GM23338 (cell line): ENCODE measurements at regions not wholly inside any gene's neighbourhood (a gene's known extent, or its start where the extent isn't known, plus 50 kb on each side); places are given as distances from the start of the nearest gene placed in this dataset.

Experiments used
- ATAC-seq: fragments of 200-7000 bp; cut with Tn5 transposase; 3 replicates; pipeline ENCODE4 v1.9.1; 2020
- DNase-seq: peaks from one replicate; pipeline ENCODE4 v3.0.0-alpha.2; 2015; ENCODE audit warnings: low spot score
- H2AFZ ChIP-seq: fragments of 200-600 bp; sonication (generic); 2 replicates; pipeline ENCODE4 v1.8.0; 2016; ENCODE audit warnings: antibody characterized with exemption, mild to moderate bottlenecking, moderate library complexity
- H3F3A ChIP-seq: fragments of 200-600 bp; sonication (generic); replicated peaks from 2 replicates; pipeline ENCODE4 v1.8.0; 2017; ENCODE audit warnings: antibody characterized with exemption, mixed run types, low read depth
- H3K27ac ChIP-seq: fragments of 200-600 bp; sonication (generic); 2 replicates; pipeline ENCODE4 v1.6.1; 2016; ENCODE audit warnings: low read depth
- H3K27me3 ChIP-seq: fragments of 200-600 bp; sonication (generic); 2 replicates; pipeline ENCODE4 v1.8.0; 2016; ENCODE audit warnings: mild to moderate bottlenecking, mixed run types, moderate library complexity; ENCODE audit not compliant: insufficient read depth
- H3K36me3 ChIP-seq: fragments of 200-600 bp; sonication (generic); 2 replicates; pipeline ENCODE4 v1.8.0; 2016; ENCODE audit warnings: mild to moderate bottlenecking; ENCODE audit not compliant: insufficient read depth
- H3K4me1 ChIP-seq: fragments of 200-600 bp; sonication (generic); 2 replicates; pipeline ENCODE4 v1.8.0; 2016; ENCODE audit warnings: mild to moderate bottlenecking, moderate library complexity; ENCODE audit not compliant: insufficient read depth
- H3K4me2 ChIP-seq: fragments of 200-600 bp; sonication (generic); 2 replicates; pipeline ENCODE4 v1.7.1; 2017; ENCODE audit warnings: mixed run types
- H3K4me3 ChIP-seq: fragments of 200-600 bp; sonication (generic); 2 replicates; pipeline ENCODE4 v1.6.1; 2016; ENCODE audit warnings: mixed run types
- H3K79me2 ChIP-seq: fragments of 200-600 bp; sonication (generic); replicated peaks from 2 replicates; pipeline ENCODE4 v1.8.0; 2017; ENCODE audit warnings: mild to moderate bottlenecking; ENCODE audit not compliant: insufficient read depth
- H3K9me2 ChIP-seq: fragments of 200-600 bp; sonication (generic); 2 replicates; pipeline ENCODE4 v1.8.0; 2017; ENCODE audit not compliant: insufficient read depth
- H4K20me1 ChIP-seq: fragments of 200-600 bp; sonication (generic); replicated peaks from 2 replicates; pipeline ENCODE4 v1.8.0; 2017; ENCODE audit warnings: mild to moderate bottlenecking; ENCODE audit not compliant: insufficient read depth
- H3K27ac Mint-ChIP-seq: 2 replicates; pipeline ENCODE4 v1.8.0; 2020; ENCODE audit warnings: inconsistent platforms, mild to moderate bottlenecking, moderate library complexity, mixed read lengths
- H3K27me3 Mint-ChIP-seq: 3 replicates; pipeline ENCODE4 v1.8.0; 2022; ENCODE audit warnings: low read depth, mild to moderate bottlenecking, moderate library complexity, mixed read lengths, inconsistent platforms; ENCODE audit not compliant: insufficient read depth, poor library complexity
- H3K36me3 Mint-ChIP-seq: 3 replicates; pipeline ENCODE4 v1.8.0; 2021; ENCODE audit warnings: low read depth, mild to moderate bottlenecking, inconsistent platforms, moderate library complexity, mixed read lengths
- H3K4me1 Mint-ChIP-seq: 3 replicates; pipeline ENCODE4 v1.8.0; 2020; ENCODE audit warnings: mild to moderate bottlenecking, inconsistent platforms, mixed read lengths
- H3K4me3 Mint-ChIP-seq: 3 replicates; pipeline ENCODE4 v1.8.0; 2021; ENCODE audit warnings: moderate library complexity, mild to moderate bottlenecking, inconsistent platforms, mixed read lengths
- H3K9me3 Mint-ChIP-seq: 3 replicates; pipeline ENCODE4 v1.8.0; 2020; ENCODE audit warnings: moderate library complexity, mild to moderate bottlenecking, inconsistent platforms, mixed read lengths
- EZH2 ChIP-seq: fragments of 200-600 bp; sonication (generic); IDR thresholded peaks from one replicate; pipeline ENCODE4 v1.8.0; 2017; ENCODE audit warnings: antibody characterized with exemption, mild to moderate bottlenecking, low read depth; ENCODE audit not compliant: unreplicated experiment
- EZH2phosphoT487 ChIP-seq: fragments of 200-600 bp; sonication (generic); IDR thresholded peaks from one replicate; pipeline ENCODE4 v1.8.1; 2018; ENCODE audit warnings: antibody characterized with exemption; ENCODE audit not compliant: unreplicated experiment
- JUNB ChIP-seq: IDR thresholded peaks from one replicate; pipeline ENCODE4 v1.6.1; 2016; ENCODE audit warnings: antibody characterized with exemption; ENCODE audit not compliant: unreplicated experiment
- NANOG ChIP-seq: IDR thresholded peaks from 2 replicates; pipeline ENCODE4 v1.6.1; 2016; ENCODE audit warnings: antibody characterized with exemption, borderline replicate concordance
- POLR2AphosphoS5 ChIP-seq: IDR thresholded peaks from 2 replicates; pipeline ENCODE4 v1.6.1; 2016; ENCODE audit warnings: antibody characterized with exemption, low read depth
- STAT1 ChIP-seq: IDR thresholded peaks from one replicate; pipeline ENCODE4 v1.6.1; 2016; ENCODE audit warnings: antibody characterized with exemption; ENCODE audit not compliant: unreplicated experiment
- ZNF114 ChIP-seq: fragments of 250-450 bp; sonication (Bioruptor Pico); IDR thresholded peaks from 2 replicates; pipeline ENCODE4 v1.5.0; 2020; ENCODE audit warnings: mild to moderate bottlenecking, moderate library complexity
- ZNF331 ChIP-seq: fragments of 250-450 bp; sonication (Bioruptor Pico); IDR thresholded peaks from 2 replicates; pipeline ENCODE4 v1.5.0; 2020; ENCODE audit warnings: low read depth, mild to moderate bottlenecking, moderate library complexity
- TF ChIP-seq, protein P1 (sequence below): IDR thresholded peaks from 2 replicates; pipeline ENCODE4 v1.6.1; 2016; ENCODE audit warnings: antibody characterized with exemption
- TF ChIP-seq, protein P2 (sequence below), 2 experiments: fragments of 200-600 bp in 1 of 2; sonication (generic) in 1 of 2; conservative IDR thresholded peaks; 2 replicates each; pipeline versions ENCODE4 v1.5.1 to v1.6.1; 2016 to 2017; ENCODE audit warnings: antibody characterized with exemption in 2 of 2, low read depth in 2 of 2, mild to moderate bottlenecking in 2 of 2, moderate library complexity in 1 of 2
- TF ChIP-seq, protein P3 (sequence below): fragments of 250-450 bp; sonication (Bioruptor Pico); IDR thresholded peaks from 2 replicates; pipeline ENCODE4 v1.5.0; 2020; ENCODE audit warnings: mild to moderate bottlenecking, moderate library complexity

DNA sequence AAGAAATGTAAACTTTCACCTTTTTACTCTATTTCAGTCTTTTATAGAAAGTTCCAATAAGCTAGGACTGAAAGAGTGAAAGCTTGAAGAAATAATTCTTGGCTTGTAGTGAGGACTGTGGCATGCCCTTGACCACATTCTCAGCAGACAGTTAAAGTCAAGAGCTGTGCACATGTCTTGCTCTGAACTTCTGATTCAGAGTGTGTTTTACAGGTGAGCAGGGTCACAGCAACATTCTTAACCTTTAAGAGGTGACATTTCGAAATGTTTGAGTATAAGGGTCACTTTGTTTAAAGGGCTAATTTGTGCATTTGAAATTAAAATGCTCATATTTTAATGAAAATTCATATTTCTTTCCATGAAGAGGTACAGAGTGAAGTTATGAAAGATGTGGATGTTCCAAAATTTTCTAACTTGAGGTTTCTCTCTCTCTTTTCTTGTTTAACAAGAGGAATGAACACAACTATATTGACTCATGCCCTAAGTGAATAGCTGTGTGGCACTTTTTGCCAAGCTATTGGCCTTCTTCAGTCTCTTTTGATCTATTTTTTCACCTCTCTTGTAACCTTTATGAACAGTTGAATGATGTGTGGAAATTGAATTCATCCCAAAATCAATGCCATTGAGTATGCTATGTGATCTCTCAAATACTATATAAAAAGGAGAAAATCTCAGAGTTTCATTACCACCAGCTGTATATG is 918.1 kb downstream of the ADGRL2 start:
- Histone ChIP-seq H3K9me2 (peaks cover 5% of the 10 kb centered on the region), H3F3A (no peaks in the 10 kb centered on the region), H3K36me3 (no peaks in the 10 kb centered on the region), H3K4me3 (no peak overlapping the region), H3K4me2 (no peak overlapping the region), H3K27ac (no peak overlapping the region), H3K79me2 (no peaks in the 10 kb centered on the region), H2AFZ (no peak overlapping the region), H4K20me1 (no peaks in the 10 kb centered on the region; the same call in 1 of the 2 replicates), H3K4me1 (no peaks in the 10 kb centered on the region), H3K27me3 (no peaks in the 10 kb centered on the region)
- peaks cover 2% of the 10 kb centered on the region; the same call in 1 of the 3 replicates for H3K36me3 Mint-ChIP-seq
- H3K27me3 Mint-ChIP-seq: no peaks in the 10 kb centered on the region
- ATAC-seq (no peak), DNase-seq (no peak)
- H3K27ac Mint-ChIP-seq: no peak overlapping the region
- no peaks in the 10 kb centered on the region for H3K9me3 Mint-ChIP-seq
- H3K4me3 Mint-ChIP-seq: no peak overlapping the region
- no peaks in the 10 kb centered on the region for H3K4me1 Mint-ChIP-seq
- TF ChIP-seq, protein P1, sequence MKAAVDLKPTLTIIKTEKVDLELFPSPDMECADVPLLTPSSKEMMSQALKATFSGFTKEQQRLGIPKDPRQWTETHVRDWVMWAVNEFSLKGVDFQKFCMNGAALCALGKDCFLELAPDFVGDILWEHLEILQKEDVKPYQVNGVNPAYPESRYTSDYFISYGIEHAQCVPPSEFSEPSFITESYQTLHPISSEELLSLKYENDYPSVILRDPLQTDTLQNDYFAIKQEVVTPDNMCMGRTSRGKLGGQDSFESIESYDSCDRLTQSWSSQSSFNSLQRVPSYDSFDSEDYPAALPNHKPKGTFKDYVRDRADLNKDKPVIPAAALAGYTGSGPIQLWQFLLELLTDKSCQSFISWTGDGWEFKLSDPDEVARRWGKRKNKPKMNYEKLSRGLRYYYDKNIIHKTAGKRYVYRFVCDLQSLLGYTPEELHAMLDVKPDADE: no peak
- TF ChIP-seq ZNF114 (no peak), EZH2phosphoT487 (no peak), POLR2AphosphoS5 (no peak), EZH2 (no peak), ZNF331 (CRISPR knock-in tag) (no peak), JUNB (no peak)
- TF ChIP-seq, protein P2, sequence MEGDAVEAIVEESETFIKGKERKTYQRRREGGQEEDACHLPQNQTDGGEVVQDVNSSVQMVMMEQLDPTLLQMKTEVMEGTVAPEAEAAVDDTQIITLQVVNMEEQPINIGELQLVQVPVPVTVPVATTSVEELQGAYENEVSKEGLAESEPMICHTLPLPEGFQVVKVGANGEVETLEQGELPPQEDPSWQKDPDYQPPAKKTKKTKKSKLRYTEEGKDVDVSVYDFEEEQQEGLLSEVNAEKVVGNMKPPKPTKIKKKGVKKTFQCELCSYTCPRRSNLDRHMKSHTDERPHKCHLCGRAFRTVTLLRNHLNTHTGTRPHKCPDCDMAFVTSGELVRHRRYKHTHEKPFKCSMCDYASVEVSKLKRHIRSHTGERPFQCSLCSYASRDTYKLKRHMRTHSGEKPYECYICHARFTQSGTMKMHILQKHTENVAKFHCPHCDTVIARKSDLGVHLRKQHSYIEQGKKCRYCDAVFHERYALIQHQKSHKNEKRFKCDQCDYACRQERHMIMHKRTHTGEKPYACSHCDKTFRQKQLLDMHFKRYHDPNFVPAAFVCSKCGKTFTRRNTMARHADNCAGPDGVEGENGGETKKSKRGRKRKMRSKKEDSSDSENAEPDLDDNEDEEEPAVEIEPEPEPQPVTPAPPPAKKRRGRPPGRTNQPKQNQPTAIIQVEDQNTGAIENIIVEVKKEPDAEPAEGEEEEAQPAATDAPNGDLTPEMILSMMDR (conservative IDR thresholded peaks at IDR 0.05; ENCODE audit: low read depth in 2 of 2): no peak

DNA sequence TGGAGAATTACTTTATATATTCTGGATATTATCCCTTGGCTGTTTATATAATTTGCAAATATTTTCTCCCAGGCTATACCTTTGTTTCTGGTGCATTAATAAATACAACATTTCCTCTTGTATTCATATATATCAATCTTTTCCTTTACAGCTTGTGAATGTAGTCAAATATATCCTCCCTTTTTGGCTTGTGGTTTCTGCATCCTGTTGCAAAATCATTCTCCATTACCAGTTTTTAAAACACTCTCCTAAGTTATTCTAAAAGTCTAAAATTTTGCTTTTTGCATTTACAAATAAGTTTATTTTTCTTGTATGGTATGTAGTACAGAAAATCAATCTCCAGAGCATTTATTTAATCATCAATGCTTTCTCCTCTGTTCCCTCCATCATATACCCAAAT is 909.4 kb downstream of the ADGRL2 start:
- no peak for ATAC-seq
- Mint-ChIP-seq H3K9me3 (no peaks in the 10 kb centered on the region), H3K27ac (no peak overlapping the region), H3K4me3 (no peak overlapping the region), H3K27me3 (no peaks in the 10 kb centered on the region), H3K4me1 (no peaks in the 10 kb centered on the region), H3K36me3 (no peaks in the 10 kb centered on the region)
- Histone ChIP-seq H3K79me2 (no peaks in the 10 kb centered on the region), H2AFZ (no peak overlapping the region), H3K4me2 (no peak overlapping the region), H3K4me1 (no peaks in the 10 kb centered on the region), H3K36me3 (no peaks in the 10 kb centered on the region), H3K9me2 (no peaks in the 10 kb centered on the region), H3K27me3 (no peaks in the 10 kb centered on the region), H4K20me1 (no peaks in the 10 kb centered on the region), H3F3A (no peaks in the 10 kb centered on the region), H3K4me3 (no peak overlapping the region), H3K27ac (no peak overlapping the region)
- no peak for DNase-seq
- TF ChIP-seq ZNF331 (CRISPR knock-in tag) (no peak), NANOG (no peak), JUNB (no peak), STAT1 (no peak)
- TF ChIP-seq, protein P3, sequence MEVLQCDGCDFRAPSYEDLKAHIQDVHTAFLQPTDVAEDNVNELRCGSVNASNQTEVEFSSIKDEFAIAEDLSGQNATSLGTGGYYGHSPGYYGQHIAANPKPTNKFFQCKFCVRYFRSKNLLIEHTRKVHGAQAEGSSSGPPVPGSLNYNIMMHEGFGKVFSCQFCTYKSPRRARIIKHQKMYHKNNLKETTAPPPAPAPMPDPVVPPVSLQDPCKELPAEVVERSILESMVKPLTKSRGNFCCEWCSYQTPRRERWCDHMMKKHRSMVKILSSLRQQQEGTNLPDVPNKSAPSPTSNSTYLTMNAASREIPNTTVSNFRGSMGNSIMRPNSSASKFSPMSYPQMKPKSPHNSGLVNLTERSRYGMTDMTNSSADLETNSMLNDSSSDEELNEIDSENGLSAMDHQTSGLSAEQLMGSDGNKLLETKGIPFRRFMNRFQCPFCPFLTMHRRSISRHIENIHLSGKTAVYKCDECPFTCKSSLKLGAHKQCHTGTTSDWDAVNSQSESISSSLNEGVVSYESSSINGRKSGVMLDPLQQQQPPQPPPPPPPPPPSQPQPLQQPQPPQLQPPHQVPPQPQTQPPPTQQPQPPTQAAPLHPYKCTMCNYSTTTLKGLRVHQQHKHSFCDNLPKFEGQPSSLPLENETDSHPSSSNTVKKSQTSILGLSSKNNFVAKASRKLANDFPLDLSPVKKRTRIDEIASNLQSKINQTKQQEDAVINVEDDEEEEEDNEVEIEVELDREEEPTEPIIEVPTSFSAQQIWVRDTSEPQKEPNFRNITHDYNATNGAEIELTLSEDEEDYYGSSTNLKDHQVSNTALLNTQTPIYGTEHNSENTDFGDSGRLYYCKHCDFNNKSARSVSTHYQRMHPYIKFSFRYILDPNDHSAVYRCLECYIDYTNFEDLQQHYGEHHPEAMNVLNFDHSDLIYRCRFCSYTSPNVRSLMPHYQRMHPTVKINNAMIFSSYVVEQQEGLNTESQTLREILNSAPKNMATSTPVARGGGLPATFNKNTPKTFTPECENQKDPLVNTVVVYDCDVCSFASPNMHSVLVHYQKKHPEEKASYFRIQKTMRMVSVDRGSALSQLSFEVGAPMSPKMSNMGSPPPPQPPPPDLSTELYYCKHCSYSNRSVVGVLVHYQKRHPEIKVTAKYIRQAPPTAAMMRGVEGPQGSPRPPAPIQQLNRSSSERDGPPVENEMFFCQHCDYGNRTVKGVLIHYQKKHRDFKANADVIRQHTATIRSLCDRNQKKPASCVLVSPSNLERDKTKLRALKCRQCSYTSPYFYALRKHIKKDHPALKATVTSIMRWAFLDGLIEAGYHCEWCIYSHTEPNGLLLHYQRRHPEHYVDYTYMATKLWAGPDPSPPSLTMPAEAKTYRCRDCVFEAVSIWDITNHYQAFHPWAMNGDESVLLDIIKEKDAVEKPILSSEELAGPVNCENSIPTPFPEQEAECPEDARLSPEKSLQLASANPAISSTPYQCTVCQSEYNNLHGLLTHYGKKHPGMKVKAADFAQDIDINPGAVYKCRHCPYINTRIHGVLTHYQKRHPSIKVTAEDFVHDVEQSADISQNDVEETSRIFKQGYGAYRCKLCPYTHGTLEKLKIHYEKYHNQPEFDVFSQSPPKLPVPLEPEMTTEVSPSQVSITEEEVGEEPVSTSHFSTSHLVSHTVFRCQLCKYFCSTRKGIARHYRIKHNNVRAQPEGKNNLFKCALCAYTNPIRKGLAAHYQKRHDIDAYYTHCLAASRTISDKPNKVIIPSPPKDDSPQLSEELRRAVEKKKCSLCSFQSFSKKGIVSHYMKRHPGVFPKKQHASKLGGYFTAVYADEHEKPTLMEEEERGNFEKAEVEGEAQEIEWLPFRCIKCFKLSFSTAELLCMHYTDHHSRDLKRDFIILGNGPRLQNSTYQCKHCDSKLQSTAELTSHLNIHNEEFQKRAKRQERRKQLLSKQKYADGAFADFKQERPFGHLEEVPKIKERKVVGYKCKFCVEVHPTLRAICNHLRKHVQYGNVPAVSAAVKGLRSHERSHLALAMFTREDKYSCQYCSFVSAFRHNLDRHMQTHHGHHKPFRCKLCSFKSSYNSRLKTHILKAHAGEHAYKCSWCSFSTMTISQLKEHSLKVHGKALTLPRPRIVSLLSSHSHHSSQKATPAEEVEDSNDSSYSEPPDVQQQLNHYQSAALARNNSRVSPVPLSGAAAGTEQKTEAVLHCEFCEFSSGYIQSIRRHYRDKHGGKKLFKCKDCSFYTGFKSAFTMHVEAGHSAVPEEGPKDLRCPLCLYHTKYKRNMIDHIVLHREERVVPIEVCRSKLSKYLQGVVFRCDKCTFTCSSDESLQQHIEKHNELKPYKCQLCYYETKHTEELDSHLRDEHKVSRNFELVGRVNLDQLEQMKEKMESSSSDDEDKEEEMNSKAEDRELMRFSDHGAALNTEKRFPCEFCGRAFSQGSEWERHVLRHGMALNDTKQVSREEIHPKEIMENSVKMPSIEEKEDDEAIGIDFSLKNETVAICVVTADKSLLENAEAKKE (CRISPR knock-in tag): no peak
